SK-N-SH (cell line): ENCODE measurements at regions not wholly inside any gene's neighbourhood (a gene's known extent, or its start where the extent isn't known, plus 50 kb on each side); places are given as distances from the start of the nearest gene placed in this dataset.

Experiments
- CTCF ChIA-PET: fragments of 300-600, 350-600 bp; formaldehyde crosslinking; extraction: SDS; loops from one replicate; lab custom pipeline; 2021; lab: Yijun Ruan, JAX
- POLR2A ChIA-PET: fragments of 350-600 bp; sonication (Branson Sonifier 250); formaldehyde crosslinking; extraction: SDS; loops from one replicate; lab custom pipeline; 2020; ENCODE audit warnings: antibody characterized with exemption, inconsistent platforms; lab: Yijun Ruan, JAX
- DNase-seq: peaks from one replicate; pipeline ENCODE4 v3.0.0; 2012
- H2AFZ ChIP-seq: fragments of 200-600 bp; sonication (generic); 2 replicates; pipeline ENCODE4 v1.8.1; 2016; ENCODE audit warnings: antibody characterized with exemption, mild to moderate bottlenecking, low read depth
- H3F3A ChIP-seq: fragments of 200-600 bp; sonication (generic); replicated peaks from 2 replicates; pipeline ENCODE3; 2016; ENCODE audit warnings: antibody characterized with exemption, mild to moderate bottlenecking; ENCODE audit not compliant: insufficient read depth
- H3K27ac ChIP-seq, 2 experiments: fragments of 200-500 bp in 1 of 2; fragments of 200-600 bp in 1 of 2; sonication (Bioruptor generic) in 1 of 2; sonication (generic), shearing (Covaris generic) in 1 of 2; 2 replicates each; pipeline versions ENCODE4 v1.5.1 to v1.6.1; 2014 to 2016; ENCODE audit warnings: low read depth in 2 of 2, inconsistent platforms in 1 of 2, low read length in 1 of 2, mild to moderate bottlenecking in 1 of 2, mixed read lengths in 1 of 2
- H3K27me3 ChIP-seq: fragments of 200-600 bp; sonication (generic), shearing (Covaris generic); 2 replicates; pipeline ENCODE4 v1.6.1; 2016; ENCODE audit warnings: mixed run types; ENCODE audit not compliant: insufficient read depth
- H3K36me3 ChIP-seq, 2 experiments: fragments of 200-500 bp in 1 of 2; fragments of 200-600 bp in 1 of 2; sonication (Bioruptor generic) in 1 of 2; sonication (generic) in 1 of 2; replicated peaks in 1 of 2; 2 replicates each; pipeline versions ENCODE3 to v1.5.1; 2014 to 2016; ENCODE audit warnings: low read length in 1 of 2, mild to moderate bottlenecking in 1 of 2; ENCODE audit not compliant: insufficient read depth in 2 of 2, control insufficient read depth in 1 of 2
- H3K4me1 ChIP-seq, 2 experiments: fragments of 200-500 bp in 1 of 2; fragments of 200-600 bp in 1 of 2; sonication (Bioruptor generic) in 1 of 2; sonication (generic), shearing (Covaris generic) in 1 of 2; 2 replicates each; pipeline versions ENCODE4 v1.5.1 to v1.6.1; 2014 to 2016; ENCODE audit warnings: low read depth in 1 of 2, low read length in 1 of 2, mixed run types in 1 of 2; ENCODE audit not compliant: insufficient read depth in 2 of 2, control insufficient read depth in 1 of 2
- H3K4me2 ChIP-seq: fragments of 200-600 bp; sonication (generic), shearing (Covaris generic); 2 replicates; pipeline ENCODE4 v1.6.1; 2017; ENCODE audit warnings: mixed run types
- H3K4me3 ChIP-seq, 2 experiments: fragments of 200-500 bp in 1 of 2; fragments of 200-600 bp in 1 of 2; sonication (Bioruptor generic) in 1 of 2; sonication (generic), shearing (Covaris generic) in 1 of 2; 2 replicates each; pipeline versions ENCODE4 v1.5.1 to v1.8.1; 2014 to 2016; ENCODE audit warnings: low read depth in 2 of 2, inconsistent platforms in 1 of 2, low read length in 1 of 2, mild to moderate bottlenecking in 1 of 2, mixed read lengths in 1 of 2, moderate library complexity in 1 of 2
- H3K79me2 ChIP-seq: fragments of 200-600 bp; sonication (generic); 2 replicates; pipeline ENCODE4 v1.8.1; 2017; ENCODE audit warnings: mild to moderate bottlenecking; ENCODE audit not compliant: insufficient read depth
- H3K9ac ChIP-seq: fragments of 200-600 bp; sonication (generic); 2 replicates; pipeline ENCODE4 v1.6.1; 2017; ENCODE audit warnings: mixed run types
- H3K9me2 ChIP-seq: fragments of 200-600 bp; sonication (generic); 2 replicates; pipeline ENCODE4 v1.6.1; 2017; ENCODE audit warnings: mixed run types
- H3K9me3 ChIP-seq: fragments of 200-600 bp; sonication (generic); 2 replicates; pipeline ENCODE4 v1.6.1; 2017; ENCODE audit warnings: mixed run types, mild to moderate bottlenecking, moderate library complexity
- H4K20me1 ChIP-seq: fragments of 200-600 bp; sonication (generic); 2 replicates; pipeline ENCODE4 v1.6.1; 2017; ENCODE audit warnings: mild to moderate bottlenecking, mixed run types; ENCODE audit not compliant: insufficient read depth
- CHD2 ChIP-seq: fragments of 150-350 bp; IDR thresholded peaks from 2 replicates; pipeline ENCODE4 v1.6.1; 2018; ENCODE audit warnings: low read length; ENCODE audit not compliant: partially characterized antibody
- EP300 ChIP-seq, 2 experiments: IDR thresholded peaks; 2 replicates each; pipeline versions ENCODE4 v1.4.0 to v1.6.1; 2012; ENCODE audit warnings: borderline replicate concordance in 1 of 2, low read depth in 1 of 2, low read length in 1 of 2
- EZH2phosphoT487 ChIP-seq: fragments of 200-600 bp; sonication (generic); IDR thresholded peaks from 2 replicates; pipeline ENCODE4 v1.6.1; 2017; ENCODE audit warnings: low read depth, mixed run types, mild to moderate bottlenecking, antibody characterized with exemption, moderate library complexity, borderline replicate concordance
- FOXJ3 ChIP-seq: sonication (generic); formaldehyde crosslinking; IDR thresholded peaks from 2 replicates; pipeline ENCODE4 v1.5.1; 2020; ENCODE audit warnings: mild to moderate bottlenecking, missing genetic modification reagents
- FOXM1 ChIP-seq: IDR thresholded peaks from 2 replicates; pipeline ENCODE4 v1.4.0; 2012; ENCODE audit warnings: low read depth, mild to moderate bottlenecking
- GABPA ChIP-seq: IDR thresholded peaks from 2 replicates; pipeline ENCODE4 v1.4.0; 2012; ENCODE audit warnings: low read depth, mild to moderate bottlenecking
- MEF2A ChIP-seq: IDR thresholded peaks from 2 replicates; pipeline ENCODE4 v1.4.0; 2012; ENCODE audit warnings: low read depth, borderline replicate concordance
- MXI1 ChIP-seq: IDR thresholded peaks from 2 replicates; pipeline ENCODE4 v1.6.1; 2012; ENCODE audit warnings: mild to moderate bottlenecking, low read depth, low read length, improper control_type of control experiment
- NRF1 ChIP-seq: IDR thresholded peaks from 2 replicates; pipeline ENCODE4 v1.6.1; 2012; ENCODE audit warnings: low read depth, mild to moderate bottlenecking, low read length
- RCOR1 ChIP-seq: fragments of 150-350 bp; IDR thresholded peaks from 2 replicates; pipeline ENCODE4 v1.6.1; 2017; ENCODE audit warnings: antibody characterized with exemption, low read length
- RFX5 ChIP-seq: IDR thresholded peaks from 2 replicates; pipeline ENCODE4 v1.6.1; 2012; ENCODE audit warnings: mild to moderate bottlenecking, improper control_type of control experiment, low read length
- SIN3A ChIP-seq: IDR thresholded peaks from 2 replicates; pipeline ENCODE4 v1.6.1; 2012; ENCODE audit warnings: low read depth, mild to moderate bottlenecking, low read length, moderate library complexity, borderline replicate concordance
- SMC3 ChIP-seq: IDR thresholded peaks from 2 replicates; pipeline ENCODE4 v1.6.1; 2012; ENCODE audit warnings: low read depth, low read length, improper control_type of control experiment
- TEAD4 ChIP-seq: IDR thresholded peaks from 2 replicates; pipeline ENCODE4 v1.4.0; 2012; ENCODE audit warnings: mild to moderate bottlenecking, borderline replicate concordance; ENCODE audit not compliant: insufficient read depth
- TF ChIP-seq, protein P1 (sequence below): IDR thresholded peaks from 2 replicates; pipeline ENCODE4 v1.6.1; 2012; ENCODE audit warnings: mild to moderate bottlenecking, low read depth, low read length, moderate library complexity
- TF ChIP-seq, protein P2 (sequence below): fragments of 150-350 bp; IDR thresholded peaks from 2 replicates; pipeline ENCODE4 v1.6.1; 2017; ENCODE audit warnings: antibody characterized with exemption, low read length, low read depth, borderline replicate concordance
- TF ChIP-seq, protein P3 (sequence below): IDR thresholded peaks from 2 replicates; pipeline ENCODE4; 2012
- TF ChIP-seq, protein P4 (sequence below): IDR thresholded peaks from 2 replicates; pipeline ENCODE4 v1.4.0; 2012; ENCODE audit warnings: low read depth, borderline replicate concordance
- TF ChIP-seq, protein P5 (sequence below): fragments of 150-350 bp; IDR thresholded peaks from 2 replicates; pipeline ENCODE4 v1.6.1; 2016; ENCODE audit warnings: mild to moderate bottlenecking, low read depth, low read length
- TF ChIP-seq, protein P6 (sequence below): fragments of 200-600 bp; sonication (generic); IDR thresholded peaks from 2 replicates; pipeline ENCODE4 v1.6.1; 2017; ENCODE audit warnings: antibody characterized with exemption, mild to moderate bottlenecking, moderate library complexity

DNA sequence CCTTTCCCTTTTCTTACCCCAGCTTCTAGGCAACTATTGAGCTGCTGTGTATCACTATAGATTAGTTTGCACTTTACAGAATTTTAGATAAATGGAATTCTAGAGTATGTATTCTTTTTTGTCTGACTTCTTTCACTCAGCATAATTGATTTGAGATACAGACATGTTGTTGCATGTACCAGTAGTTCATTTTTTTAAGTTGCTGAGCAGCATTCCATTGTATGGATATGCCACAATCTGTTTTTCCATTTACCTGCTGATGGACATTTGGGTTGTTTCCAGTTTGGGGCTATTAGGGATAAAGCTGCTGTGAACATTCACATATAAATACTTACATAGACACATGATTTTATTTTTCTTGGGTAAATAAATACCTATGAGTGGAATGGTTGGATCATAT is 135.7 kb downstream of the IGF1 start:
- Histone ChIP-seq H3F3A (no peaks in the 10 kb centered on the region), H3K9ac (no peak overlapping the region), H2AFZ (no peak overlapping the region), H4K20me1 (no peaks in the 10 kb centered on the region), H3K9me3 (no peaks in the 10 kb centered on the region), H3K4me3 (no peak overlapping the region), H3K79me2 (no peaks in the 10 kb centered on the region), H3K4me1 (no peaks in the 10 kb centered on the region), H3K27me3 (no peaks in the 10 kb centered on the region), H3K36me3 (no peaks in the 10 kb centered on the region), H3K27ac (no peak overlapping the region), H3K4me2 (no peak overlapping the region), H3K9me2 (no peaks in the 10 kb centered on the region)
- DNase-seq, result no peak
- ChIA-PET CTCF (interaction anchor here (1.5 kb wide), 1 partner anchor 10 kb away, joined by 4 read pairs; no protein-coding TSS in a partner anchor), POLR2A (no interaction called here)
- TF ChIP-seq RFX5, result no peak
- TF ChIP-seq EP300 (IDR thresholded peaks at IDR 0.05; ENCODE audit: borderline replicate concordance in 1 of 2, low read depth in 1 of 2, low read length in 1 of 2), result no peak
- no peak for TF ChIP-seq FOXM1
- TF ChIP-seq, protein P1, sequence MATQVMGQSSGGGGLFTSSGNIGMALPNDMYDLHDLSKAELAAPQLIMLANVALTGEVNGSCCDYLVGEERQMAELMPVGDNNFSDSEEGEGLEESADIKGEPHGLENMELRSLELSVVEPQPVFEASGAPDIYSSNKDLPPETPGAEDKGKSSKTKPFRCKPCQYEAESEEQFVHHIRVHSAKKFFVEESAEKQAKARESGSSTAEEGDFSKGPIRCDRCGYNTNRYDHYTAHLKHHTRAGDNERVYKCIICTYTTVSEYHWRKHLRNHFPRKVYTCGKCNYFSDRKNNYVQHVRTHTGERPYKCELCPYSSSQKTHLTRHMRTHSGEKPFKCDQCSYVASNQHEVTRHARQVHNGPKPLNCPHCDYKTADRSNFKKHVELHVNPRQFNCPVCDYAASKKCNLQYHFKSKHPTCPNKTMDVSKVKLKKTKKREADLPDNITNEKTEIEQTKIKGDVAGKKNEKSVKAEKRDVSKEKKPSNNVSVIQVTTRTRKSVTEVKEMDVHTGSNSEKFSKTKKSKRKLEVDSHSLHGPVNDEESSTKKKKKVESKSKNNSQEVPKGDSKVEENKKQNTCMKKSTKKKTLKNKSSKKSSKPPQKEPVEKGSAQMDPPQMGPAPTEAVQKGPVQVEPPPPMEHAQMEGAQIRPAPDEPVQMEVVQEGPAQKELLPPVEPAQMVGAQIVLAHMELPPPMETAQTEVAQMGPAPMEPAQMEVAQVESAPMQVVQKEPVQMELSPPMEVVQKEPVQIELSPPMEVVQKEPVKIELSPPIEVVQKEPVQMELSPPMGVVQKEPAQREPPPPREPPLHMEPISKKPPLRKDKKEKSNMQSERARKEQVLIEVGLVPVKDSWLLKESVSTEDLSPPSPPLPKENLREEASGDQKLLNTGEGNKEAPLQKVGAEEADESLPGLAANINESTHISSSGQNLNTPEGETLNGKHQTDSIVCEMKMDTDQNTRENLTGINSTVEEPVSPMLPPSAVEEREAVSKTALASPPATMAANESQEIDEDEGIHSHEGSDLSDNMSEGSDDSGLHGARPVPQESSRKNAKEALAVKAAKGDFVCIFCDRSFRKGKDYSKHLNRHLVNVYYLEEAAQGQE, result no peak
- no peak for TF ChIP-seq TEAD4
- TF ChIP-seq, protein P2, sequence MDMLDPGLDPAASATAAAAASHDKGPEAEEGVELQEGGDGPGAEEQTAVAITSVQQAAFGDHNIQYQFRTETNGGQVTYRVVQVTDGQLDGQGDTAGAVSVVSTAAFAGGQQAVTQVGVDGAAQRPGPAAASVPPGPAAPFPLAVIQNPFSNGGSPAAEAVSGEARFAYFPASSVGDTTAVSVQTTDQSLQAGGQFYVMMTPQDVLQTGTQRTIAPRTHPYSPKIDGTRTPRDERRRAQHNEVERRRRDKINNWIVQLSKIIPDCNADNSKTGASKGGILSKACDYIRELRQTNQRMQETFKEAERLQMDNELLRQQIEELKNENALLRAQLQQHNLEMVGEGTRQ, result no peak
- TF ChIP-seq, protein P3, sequence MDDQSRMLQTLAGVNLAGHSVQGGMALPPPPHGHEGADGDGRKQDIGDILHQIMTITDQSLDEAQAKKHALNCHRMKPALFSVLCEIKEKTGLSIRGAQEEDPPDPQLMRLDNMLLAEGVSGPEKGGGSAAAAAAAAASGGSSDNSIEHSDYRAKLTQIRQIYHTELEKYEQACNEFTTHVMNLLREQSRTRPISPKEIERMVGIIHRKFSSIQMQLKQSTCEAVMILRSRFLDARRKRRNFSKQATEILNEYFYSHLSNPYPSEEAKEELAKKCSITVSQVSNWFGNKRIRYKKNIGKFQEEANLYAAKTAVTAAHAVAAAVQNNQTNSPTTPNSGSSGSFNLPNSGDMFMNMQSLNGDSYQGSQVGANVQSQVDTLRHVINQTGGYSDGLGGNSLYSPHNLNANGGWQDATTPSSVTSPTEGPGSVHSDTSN, result no peak
- TF ChIP-seq MXI1, result no peak
- TF ChIP-seq, protein P4, sequence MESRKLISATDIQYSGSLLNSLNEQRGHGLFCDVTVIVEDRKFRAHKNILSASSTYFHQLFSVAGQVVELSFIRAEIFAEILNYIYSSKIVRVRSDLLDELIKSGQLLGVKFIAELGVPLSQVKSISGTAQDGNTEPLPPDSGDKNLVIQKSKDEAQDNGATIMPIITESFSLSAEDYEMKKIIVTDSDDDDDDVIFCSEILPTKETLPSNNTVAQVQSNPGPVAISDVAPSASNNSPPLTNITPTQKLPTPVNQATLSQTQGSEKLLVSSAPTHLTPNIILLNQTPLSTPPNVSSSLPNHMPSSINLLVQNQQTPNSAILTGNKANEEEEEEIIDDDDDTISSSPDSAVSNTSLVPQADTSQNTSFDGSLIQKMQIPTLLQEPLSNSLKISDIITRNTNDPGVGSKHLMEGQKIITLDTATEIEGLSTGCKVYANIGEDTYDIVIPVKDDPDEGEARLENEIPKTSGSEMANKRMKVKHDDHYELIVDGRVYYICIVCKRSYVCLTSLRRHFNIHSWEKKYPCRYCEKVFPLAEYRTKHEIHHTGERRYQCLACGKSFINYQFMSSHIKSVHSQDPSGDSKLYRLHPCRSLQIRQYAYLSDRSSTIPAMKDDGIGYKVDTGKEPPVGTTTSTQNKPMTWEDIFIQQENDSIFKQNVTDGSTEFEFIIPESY, result no peak
- TF ChIP-seq GABPA, result no peak
- TF ChIP-seq SIN3A, result no peak
- no peak for TF ChIP-seq CHD2
- no peak for TF ChIP-seq MEF2A
- TF ChIP-seq, protein P5, sequence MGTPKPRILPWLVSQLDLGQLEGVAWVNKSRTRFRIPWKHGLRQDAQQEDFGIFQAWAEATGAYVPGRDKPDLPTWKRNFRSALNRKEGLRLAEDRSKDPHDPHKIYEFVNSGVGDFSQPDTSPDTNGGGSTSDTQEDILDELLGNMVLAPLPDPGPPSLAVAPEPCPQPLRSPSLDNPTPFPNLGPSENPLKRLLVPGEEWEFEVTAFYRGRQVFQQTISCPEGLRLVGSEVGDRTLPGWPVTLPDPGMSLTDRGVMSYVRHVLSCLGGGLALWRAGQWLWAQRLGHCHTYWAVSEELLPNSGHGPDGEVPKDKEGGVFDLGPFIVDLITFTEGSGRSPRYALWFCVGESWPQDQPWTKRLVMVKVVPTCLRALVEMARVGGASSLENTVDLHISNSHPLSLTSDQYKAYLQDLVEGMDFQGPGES, result no peak
- TF ChIP-seq, protein P6, sequence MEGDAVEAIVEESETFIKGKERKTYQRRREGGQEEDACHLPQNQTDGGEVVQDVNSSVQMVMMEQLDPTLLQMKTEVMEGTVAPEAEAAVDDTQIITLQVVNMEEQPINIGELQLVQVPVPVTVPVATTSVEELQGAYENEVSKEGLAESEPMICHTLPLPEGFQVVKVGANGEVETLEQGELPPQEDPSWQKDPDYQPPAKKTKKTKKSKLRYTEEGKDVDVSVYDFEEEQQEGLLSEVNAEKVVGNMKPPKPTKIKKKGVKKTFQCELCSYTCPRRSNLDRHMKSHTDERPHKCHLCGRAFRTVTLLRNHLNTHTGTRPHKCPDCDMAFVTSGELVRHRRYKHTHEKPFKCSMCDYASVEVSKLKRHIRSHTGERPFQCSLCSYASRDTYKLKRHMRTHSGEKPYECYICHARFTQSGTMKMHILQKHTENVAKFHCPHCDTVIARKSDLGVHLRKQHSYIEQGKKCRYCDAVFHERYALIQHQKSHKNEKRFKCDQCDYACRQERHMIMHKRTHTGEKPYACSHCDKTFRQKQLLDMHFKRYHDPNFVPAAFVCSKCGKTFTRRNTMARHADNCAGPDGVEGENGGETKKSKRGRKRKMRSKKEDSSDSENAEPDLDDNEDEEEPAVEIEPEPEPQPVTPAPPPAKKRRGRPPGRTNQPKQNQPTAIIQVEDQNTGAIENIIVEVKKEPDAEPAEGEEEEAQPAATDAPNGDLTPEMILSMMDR, result no peak
- TF ChIP-seq FOXJ3, result no peak
- no peak for TF ChIP-seq RCOR1
- TF ChIP-seq SMC3, result no peak
- no peak for TF ChIP-seq NRF1
- TF ChIP-seq EZH2phosphoT487, result no peak
